Parathyroid adenoma (tissue), 2 donors: ENCODE measurements at regions not wholly inside any gene's neighbourhood (a gene's known extent, or its start where the extent isn't known, plus 50 kb on each side); places are given as distances from the start of the nearest gene placed in this dataset.

Experiments used
- H2AFZ ChIP-seq: fragments of 300-600 bp; sonication (generic); one replicate; pipeline ENCODE4 v1.7.0; 2017; ENCODE audit warnings: antibody characterized with exemption, mild to moderate bottlenecking
- H3K27ac ChIP-seq: fragments of 300-600 bp; sonication (generic); one replicate; pipeline ENCODE4 v1.7.0; 2017
- H3K27me3 ChIP-seq: fragments of 300-600 bp; sonication (generic); one replicate; pipeline ENCODE4 v1.7.0; 2017; ENCODE audit warnings: low read length; ENCODE audit not compliant: control insufficient read depth, insufficient read depth
- H3K36me3 ChIP-seq: fragments of 300-600 bp; sonication (generic); one replicate; pipeline ENCODE4 v1.7.0; 2017; ENCODE audit warnings: low read length; ENCODE audit not compliant: control insufficient read depth, insufficient read depth
- H3K4me1 ChIP-seq: fragments of 300-600 bp; sonication (generic); one replicate; pipeline ENCODE4 v1.7.0; 2017; ENCODE audit warnings: control low read depth
- H3K4me2 ChIP-seq: fragments of 300-600 bp; sonication (generic); one replicate; pipeline ENCODE4 v1.7.0; 2017; ENCODE audit warnings: low read length
- H3K4me3 ChIP-seq: fragments of 300-600 bp; sonication (generic); one replicate; pipeline ENCODE4 v1.7.0; 2017; ENCODE audit warnings: low read depth, low read length
- H3K79me2 ChIP-seq: fragments of 300-600 bp; sonication (generic); one replicate; pipeline ENCODE4 v1.7.0; 2017; ENCODE audit warnings: control low read depth
- H3K9ac ChIP-seq: fragments of 300-600 bp; sonication (generic); one replicate; pipeline ENCODE4 v1.7.0; 2017; ENCODE audit warnings: mild to moderate bottlenecking
- H3K9me3 ChIP-seq: fragments of 300-600 bp; sonication (generic); one replicate; pipeline ENCODE4 v1.7.0; 2017; ENCODE audit warnings: low read length; ENCODE audit not compliant: control insufficient read depth
- TF ChIP-seq, protein P1 (sequence below): fragments of 300-600 bp; sonication (generic); IDR thresholded peaks from one replicate; pipeline ENCODE4 v1.7.0; 2017; ENCODE audit warnings: antibody characterized with exemption, mild to moderate bottlenecking
- donor health status: primary hyperparathyroidism.

DNA sequence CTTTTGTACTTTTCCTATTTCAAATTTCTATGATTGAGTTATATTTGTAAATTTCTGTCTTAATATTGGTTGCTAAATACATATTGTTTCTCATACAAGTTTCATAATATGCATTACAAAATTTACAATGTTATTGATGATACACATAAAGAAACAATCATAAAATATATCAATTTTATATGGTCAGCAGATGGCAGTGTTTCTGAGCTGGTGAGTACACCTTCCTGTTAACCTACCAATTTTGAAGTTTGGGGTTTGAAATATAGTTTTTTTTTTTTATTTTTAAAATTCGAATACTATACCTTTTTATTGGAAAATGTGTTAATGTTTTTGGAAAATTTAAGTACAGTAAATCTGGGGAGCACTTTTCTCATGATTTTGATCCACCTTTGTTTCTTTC, 1953.1 kb upstream of the ADGRL3 start:
- Histone ChIP-seq H3K4me3 (no peak overlapping the region), H2AFZ (no peak overlapping the region), H3K4me1 (no peaks in the 10 kb centered on the region), H3K36me3 (no peaks in the 10 kb centered on the region), H3K79me2 (no peaks in the 10 kb centered on the region), H3K4me2 (no peak overlapping the region), H3K9ac (no peak overlapping the region), H3K9me3 (no peaks in the 10 kb centered on the region), H3K27ac (no peak overlapping the region), H3K27me3 (no peaks in the 10 kb centered on the region)
- TF ChIP-seq, protein P1, sequence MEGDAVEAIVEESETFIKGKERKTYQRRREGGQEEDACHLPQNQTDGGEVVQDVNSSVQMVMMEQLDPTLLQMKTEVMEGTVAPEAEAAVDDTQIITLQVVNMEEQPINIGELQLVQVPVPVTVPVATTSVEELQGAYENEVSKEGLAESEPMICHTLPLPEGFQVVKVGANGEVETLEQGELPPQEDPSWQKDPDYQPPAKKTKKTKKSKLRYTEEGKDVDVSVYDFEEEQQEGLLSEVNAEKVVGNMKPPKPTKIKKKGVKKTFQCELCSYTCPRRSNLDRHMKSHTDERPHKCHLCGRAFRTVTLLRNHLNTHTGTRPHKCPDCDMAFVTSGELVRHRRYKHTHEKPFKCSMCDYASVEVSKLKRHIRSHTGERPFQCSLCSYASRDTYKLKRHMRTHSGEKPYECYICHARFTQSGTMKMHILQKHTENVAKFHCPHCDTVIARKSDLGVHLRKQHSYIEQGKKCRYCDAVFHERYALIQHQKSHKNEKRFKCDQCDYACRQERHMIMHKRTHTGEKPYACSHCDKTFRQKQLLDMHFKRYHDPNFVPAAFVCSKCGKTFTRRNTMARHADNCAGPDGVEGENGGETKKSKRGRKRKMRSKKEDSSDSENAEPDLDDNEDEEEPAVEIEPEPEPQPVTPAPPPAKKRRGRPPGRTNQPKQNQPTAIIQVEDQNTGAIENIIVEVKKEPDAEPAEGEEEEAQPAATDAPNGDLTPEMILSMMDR, result no peak

DNA sequence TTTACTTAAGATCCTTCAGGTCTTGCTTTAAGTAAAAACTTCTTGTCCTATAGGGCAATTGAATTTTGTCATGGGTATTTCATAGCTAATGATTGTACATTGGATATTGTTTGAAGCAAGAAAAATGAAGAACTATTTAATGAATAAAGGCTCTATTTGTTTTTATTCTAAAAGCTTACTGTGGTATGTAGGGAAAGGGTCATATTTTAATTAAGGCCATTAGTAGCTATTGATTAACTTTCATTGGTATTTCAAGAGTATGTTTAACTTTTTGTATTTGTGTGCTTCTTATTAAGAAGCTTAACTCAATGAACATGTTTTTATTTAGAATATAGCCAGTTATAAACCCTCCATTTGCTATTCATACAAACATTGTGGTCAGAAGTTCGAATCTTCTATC, 1951.8 kb upstream of the ADGRL3 start:
- Histone ChIP-seq H3K79me2 (no peaks in the 10 kb centered on the region), H3K27ac (no peak overlapping the region)
- TF ChIP-seq, protein P1, result no peak

DNA sequence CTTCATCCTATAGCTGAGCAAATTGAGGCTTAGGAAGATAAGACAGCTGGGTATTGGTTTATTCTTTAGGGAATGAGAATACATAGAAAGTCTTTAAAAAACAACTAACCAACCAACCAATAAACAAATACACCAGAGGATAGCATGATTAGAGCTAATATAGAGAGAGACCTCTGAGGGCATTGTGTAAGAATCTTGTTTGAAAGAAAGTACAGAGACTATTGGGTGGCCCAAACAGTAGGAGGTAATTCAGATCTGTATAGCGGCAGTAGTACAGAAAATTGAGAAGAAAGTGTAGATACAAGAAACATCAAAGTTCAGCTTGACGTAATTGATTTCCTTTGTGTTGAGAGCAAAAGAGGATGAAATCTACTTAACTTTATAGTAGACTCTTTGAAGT, 1951.0 kb upstream of the ADGRL3 start:
- H3K27ac ChIP-seq, result no peak overlapping the region
- no peaks in the 10 kb centered on the region for H3K27me3 ChIP-seq
- no peak overlapping the region for H3K9ac ChIP-seq
- H3K4me1 ChIP-seq, result no peaks in the 10 kb centered on the region
- no peaks in the 10 kb centered on the region for H3K36me3 ChIP-seq
- TF ChIP-seq, protein P1, result no peak
- no peak overlapping the region for H2AFZ ChIP-seq
- no peak overlapping the region for H3K4me2 ChIP-seq
- H3K79me2 ChIP-seq, result no peaks in the 10 kb centered on the region
- no peak overlapping the region for H3K4me3 ChIP-seq
- no peaks in the 10 kb centered on the region for H3K9me3 ChIP-seq

More for the DNA sequence above, 1951.8 kb upstream of the ADGRL3 start:
- Histone ChIP-seq H3K4me2 (no peak overlapping the region), H3K9me3 (no peaks in the 10 kb centered on the region), H3K4me3 (no peak overlapping the region), H2AFZ (no peak overlapping the region), H3K4me1 (no peaks in the 10 kb centered on the region), H3K27me3 (no peaks in the 10 kb centered on the region), H3K36me3 (no peaks in the 10 kb centered on the region), H3K9ac (no peak overlapping the region)

DNA sequence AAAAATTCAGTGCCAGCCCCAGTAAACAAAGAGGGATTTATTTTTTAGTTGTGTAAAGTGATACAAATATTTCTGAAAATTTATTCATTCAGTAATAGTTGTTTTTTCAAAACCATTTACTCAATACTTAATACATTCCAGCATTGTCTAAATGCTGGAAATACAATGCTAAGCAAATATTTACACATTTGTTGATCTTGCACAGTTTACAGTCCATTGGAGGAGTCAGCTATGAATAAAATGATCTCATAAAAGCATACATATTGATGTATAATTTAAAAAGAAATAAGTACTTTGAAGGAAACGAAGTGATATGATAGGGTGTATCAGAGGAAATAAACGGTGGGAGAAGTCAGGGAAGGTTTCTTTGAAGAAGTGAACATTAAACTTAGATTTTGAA, 1942.1 kb upstream of the ADGRL3 start:
- Histone ChIP-seq H2AFZ (no peak overlapping the region), H3K79me2 (no peaks in the 10 kb centered on the region), H3K4me3 (no peak overlapping the region), H3K27me3 (no peaks in the 10 kb centered on the region), H3K36me3 (no peaks in the 10 kb centered on the region), H3K4me1 (no peaks in the 10 kb centered on the region), H3K9ac (no peak overlapping the region), H3K9me3 (no peaks in the 10 kb centered on the region), H3K27ac (no peak overlapping the region), H3K4me2 (no peak overlapping the region)
- TF ChIP-seq, protein P1, result no peak

DNA sequence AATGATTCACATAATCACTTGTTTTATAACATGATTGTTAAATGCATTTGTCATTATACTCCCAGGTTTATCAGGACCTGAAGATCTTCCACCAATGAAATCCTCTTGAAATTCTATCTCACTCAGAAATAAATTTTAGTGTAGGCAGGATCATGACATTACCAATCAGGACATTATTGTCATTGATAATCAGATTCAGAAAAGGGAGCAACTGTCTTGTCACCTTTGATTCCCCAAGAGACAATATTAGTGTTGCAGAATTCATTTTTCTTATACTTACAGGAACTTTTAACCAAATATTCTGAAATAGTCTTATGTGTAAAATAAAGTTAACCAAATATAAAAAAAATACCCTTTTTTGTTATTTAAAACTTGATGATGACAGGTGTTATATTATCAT, 1892.5 kb upstream of the ADGRL3 start:
- no peaks in the 10 kb centered on the region for H3K9me3 ChIP-seq
- H3K27ac ChIP-seq, result no peak overlapping the region
- no peak overlapping the region for H2AFZ ChIP-seq
- no peak overlapping the region for H3K4me2 ChIP-seq
- H3K4me3 ChIP-seq, result no peak overlapping the region
- no peaks in the 10 kb centered on the region for H3K79me2 ChIP-seq
- H3K4me1 ChIP-seq, result no peaks in the 10 kb centered on the region
- TF ChIP-seq, protein P1, result no peak
- H3K36me3 ChIP-seq, result no peaks in the 10 kb centered on the region
- no peaks in the 10 kb centered on the region for H3K27me3 ChIP-seq
- H3K9ac ChIP-seq, result no peak overlapping the region
